ENCODE measurements at regions not wholly inside any gene's neighbourhood (a gene's known extent, or its start where the extent isn't known, plus 50 kb on each side); places are given as distances from the start of the nearest gene placed in this dataset.

DNA sequence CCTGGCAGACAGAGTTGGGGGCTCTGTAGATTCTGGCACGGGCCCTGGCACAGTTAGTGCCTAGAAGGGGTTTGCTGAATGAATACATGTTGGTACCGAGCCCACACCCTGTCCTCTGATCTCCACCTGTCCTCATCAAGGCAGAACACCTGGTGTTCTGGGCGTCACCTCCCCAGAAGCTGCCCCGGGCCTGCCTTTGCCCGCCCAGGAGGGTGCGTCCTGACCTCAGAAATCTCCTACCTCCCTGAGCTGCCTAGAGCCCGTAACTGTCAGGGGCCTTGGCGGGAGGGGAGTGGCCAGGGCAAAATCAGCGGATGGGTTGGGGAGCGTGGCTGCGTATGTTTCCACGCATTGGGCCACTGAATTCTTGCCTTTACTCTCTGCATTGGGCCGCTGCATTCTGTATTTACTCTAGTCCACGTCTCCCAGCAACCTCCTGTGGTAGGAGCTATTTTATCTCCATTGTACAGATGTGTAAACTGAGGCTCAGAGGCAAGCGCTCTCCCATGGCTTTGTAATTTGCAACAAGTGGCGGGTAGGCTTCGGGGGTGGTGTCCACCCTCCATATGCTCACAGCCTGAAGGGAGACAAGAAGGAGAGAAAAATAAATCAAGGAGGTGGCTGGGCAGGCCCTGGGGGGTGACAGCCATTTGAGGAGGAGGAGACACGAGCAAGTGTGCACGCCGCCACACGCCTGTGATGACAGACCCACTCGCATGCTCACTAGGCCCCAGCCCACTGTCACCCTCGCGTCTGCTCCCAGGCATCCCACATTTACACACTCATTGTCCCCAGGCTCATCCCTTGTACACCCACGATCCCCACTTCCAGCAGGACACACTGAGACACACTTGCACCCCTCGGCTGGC, 95.7 kb upstream of the WNT4 start:
- intact Hi-C loops (cut with DNase I) = no loop called here
- ATAC-seq = no peak
- no peak for DNase-seq (ENCODE audit: low spot score)

- intact Hi-C loops (cut with DNase I) = no loop called here
- no peak for ATAC-seq
- DNase-seq (ENCODE audit: low spot score) = no peak
Measured at GRCh38 chr1:22239378-22239777, 96.5 kb upstream of the WNT4 start.

- ATAC-seq = no peak
- DNase-seq (ENCODE audit: low spot score) = no peak
- intact Hi-C loops (cut with DNase I) = no loop called here
Measured at GRCh38 chr1:22241250-22241649, 98.4 kb upstream of the WNT4 start.

GRCh38 chr1:22241811-22242210, 98.9 kb upstream of the WNT4 start:
- ATAC-seq (no peak), DNase-seq (ENCODE audit: low spot score) (no peak)
- intact Hi-C loops (cut with DNase I) = no loop called here

DNA sequence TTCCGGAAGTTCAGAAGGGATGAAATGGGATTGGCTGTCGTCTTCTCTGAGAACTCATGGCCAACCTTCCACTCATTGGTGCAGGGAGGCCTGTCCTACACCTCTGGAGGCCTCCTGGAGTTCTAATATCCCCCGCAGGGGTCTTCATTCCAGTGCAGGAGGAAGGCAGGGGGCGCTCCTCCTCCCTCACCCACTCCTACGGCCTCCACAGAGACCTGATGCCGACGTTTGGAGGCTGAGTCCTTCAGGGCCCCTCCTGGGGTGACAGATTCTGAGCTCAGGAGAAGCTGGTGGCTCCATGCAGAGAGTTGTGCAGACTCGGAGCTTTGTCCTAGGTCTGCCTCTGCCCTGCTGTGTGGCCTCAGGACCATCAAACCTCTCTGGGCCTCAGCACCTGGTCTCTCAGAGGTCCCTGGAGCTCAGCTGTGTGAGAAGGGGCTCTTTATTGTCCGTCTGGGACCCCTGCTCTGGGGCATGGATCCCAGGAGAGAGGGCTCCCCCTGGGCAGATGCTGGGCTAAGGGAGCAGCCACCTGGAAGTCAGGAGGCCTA, 102.3 kb upstream of the WNT4 start:
- intact Hi-C loops (cut with DNase I) = no loop called here
- no peak for DNase-seq (ENCODE audit: low spot score)
- ATAC-seq = no peak

DNA sequence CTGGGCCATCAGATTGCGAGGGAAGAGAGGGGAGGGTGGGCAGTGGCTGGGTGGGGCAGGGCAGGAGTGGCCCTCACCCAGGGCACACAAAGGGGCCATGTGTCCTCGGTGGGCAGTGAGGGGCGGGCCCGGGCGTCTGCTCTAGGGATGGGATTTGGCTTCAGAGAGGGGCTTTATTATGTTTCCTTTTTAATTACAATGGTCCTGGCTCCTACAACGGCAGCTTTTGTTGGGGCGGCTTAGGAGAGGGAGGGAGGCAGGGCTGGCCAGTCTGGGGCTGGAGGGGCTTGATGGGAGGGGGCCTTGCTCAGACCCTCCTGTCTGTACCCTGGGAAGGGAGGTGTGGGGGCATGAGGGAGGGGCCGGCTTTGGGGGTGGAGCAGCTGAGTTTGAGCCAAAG, 102.8 kb upstream of the WNT4 start:
- intact Hi-C loops (cut with DNase I) = no loop called here
- DNase-seq (ENCODE audit: low spot score) (no peak), ATAC-seq (no peak)

- peak; percentile 40 for ATAC-seq
- intact Hi-C loops (cut with DNase I) = no loop called here
Measured at GRCh38 chr1:22246755-22247480, 104.0 kb upstream of the WNT4 start.

DNA sequence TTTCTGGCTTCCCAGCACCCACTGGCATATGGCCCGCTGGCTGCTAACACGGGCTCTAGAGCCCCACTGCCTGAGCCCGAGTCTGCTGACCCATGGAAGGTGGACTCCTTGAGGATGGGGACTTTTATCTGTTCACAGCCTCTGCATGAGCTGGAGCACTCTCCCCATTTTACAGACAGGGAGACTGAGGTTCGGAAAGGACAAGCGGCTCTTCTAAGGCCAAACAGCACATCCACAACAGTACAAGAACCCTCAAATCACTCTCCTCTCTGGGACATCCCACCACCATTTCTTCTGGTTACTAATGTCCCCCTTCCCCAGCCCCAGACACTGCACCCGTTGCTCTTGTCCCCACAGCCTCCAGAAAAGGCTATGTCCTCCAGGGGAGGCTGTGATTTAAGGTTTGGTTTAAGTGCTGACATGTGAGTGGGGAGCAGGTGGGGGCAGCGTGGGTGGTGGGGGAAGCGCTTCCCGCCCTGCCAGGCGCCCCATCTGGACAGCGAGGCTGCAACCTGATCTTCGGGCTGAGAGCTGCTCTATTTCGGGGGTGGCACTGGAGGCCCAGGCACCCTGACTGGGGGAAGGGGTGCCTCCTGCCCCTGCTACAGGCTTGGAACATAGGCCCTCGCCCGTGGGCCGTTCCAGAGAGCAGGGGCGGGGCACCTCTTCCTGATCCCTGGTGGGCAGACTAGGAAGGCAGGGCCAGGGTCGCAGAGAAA, 104.8 kb upstream of the WNT4 start:
- intact Hi-C loops (cut with DNase I) = no loop called here
- ATAC-seq (no peak), DNase-seq (ENCODE audit: low spot score) (no peak)

More at GRCh38 chr1:22246755-22247480, 104.0 kb upstream of the WNT4 start:
- no peak for DNase-seq (ENCODE audit: low spot score)

- intact Hi-C loops (cut with DNase I) = no loop called here
- no peak for ATAC-seq
- DNase-seq (ENCODE audit: low spot score) = no peak
Measured at GRCh38 chr1:22248746-22249145, 105.8 kb upstream of the WNT4 start.

DNA sequence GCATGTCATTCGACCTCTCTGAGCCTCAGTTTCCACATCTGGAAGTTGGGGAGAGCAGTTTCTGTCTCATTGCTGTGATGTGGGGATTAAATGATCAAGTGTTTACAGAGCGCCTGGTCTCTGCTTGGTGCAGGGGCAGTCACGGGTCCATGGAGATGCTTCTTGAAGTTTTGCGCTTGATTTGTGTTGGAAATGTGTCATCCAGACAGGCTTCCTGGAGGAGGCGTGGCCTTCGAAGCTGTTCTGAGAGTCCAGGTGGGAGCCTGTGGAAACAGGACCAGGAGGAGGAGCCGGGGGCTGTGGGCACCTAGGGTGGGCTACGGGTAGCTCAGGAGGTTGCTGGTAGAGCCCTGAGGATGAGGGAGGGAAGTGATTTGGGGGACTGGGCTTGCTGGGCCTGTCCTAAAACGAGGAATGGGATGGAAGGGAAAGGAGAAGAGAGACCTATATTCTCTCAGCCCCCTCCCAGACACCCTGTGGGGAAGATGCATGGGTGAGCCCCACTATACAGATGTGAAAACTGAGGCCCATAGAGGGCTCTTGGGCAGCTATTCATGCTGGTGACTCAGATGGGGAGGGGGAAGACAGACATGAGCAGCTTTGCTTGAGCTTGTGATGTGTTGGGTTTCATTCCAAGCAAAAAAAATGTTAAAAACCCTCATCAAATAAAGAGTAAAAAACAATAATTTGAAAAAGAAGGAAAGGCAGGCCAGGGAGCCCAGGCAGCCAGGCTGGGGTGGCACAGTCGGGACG, 107.2 kb upstream of the WNT4 start:
- DNase-seq (ENCODE audit: low spot score) (no peak), ATAC-seq (no peak)
- intact Hi-C loops (cut with DNase I) = no loop called here

DNA sequence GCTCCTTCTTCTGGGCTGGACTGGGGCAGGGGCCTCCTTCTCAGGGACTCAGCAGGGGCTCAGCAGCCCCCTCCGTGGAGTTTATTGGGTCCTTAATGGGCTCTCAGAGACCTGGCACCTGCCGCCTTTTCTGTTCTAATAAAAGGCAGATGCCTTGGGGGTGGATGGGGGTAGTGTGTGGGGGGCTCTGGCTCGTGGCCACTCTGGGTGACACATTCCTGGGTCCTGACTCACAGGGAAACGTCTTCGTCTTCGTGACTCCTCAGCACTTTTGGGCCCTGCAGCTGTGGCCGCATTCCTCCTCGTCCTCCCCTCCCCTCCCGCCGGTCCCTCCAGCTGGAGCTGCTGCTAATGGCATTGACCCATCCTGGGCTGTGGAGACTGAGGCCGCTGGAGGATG, 107.8 kb upstream of the WNT4 start:
- DNase-seq (ENCODE audit: low spot score) = no peak
- intact Hi-C loops (cut with DNase I) = no loop called here
- ATAC-seq = no peak

DNA sequence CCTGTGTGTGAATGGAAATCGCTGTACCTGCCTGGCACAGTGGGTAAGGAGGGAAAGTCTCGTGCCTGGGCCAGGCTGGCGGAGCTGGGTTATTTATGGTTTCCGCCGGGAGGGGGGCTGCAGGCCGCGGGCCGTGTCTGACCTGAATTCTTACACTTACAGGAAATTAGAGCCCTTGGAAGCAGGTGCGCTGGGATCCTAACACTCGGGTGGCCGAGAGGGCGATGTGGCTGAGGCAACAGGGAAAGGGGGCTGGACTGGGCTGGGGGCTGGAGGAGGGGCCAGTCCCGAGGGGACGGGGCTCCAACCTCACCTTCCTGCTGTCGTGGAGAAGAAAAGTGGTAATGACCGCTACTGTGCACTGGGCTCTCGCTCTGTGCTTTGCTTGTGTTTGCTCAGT, 109.4 kb upstream of the WNT4 start:
- intact Hi-C loops (cut with DNase I) = no loop called here
- ATAC-seq (no peak), DNase-seq (ENCODE audit: low spot score) (no peak)

- no peak for ATAC-seq
- no peak for DNase-seq (ENCODE audit: low spot score)
- intact Hi-C loops (cut with DNase I) = no loop called here
Measured at GRCh38 chr1:22253012-22253790, 110.3 kb upstream of the WNT4 start.

- no peak for DNase-seq (ENCODE audit: low spot score)
- ATAC-seq = no peak
- intact Hi-C loops (cut with DNase I) = no loop called here
Measured at GRCh38 chr1:22254756-22255155, 111.9 kb upstream of the WNT4 start.

DNA sequence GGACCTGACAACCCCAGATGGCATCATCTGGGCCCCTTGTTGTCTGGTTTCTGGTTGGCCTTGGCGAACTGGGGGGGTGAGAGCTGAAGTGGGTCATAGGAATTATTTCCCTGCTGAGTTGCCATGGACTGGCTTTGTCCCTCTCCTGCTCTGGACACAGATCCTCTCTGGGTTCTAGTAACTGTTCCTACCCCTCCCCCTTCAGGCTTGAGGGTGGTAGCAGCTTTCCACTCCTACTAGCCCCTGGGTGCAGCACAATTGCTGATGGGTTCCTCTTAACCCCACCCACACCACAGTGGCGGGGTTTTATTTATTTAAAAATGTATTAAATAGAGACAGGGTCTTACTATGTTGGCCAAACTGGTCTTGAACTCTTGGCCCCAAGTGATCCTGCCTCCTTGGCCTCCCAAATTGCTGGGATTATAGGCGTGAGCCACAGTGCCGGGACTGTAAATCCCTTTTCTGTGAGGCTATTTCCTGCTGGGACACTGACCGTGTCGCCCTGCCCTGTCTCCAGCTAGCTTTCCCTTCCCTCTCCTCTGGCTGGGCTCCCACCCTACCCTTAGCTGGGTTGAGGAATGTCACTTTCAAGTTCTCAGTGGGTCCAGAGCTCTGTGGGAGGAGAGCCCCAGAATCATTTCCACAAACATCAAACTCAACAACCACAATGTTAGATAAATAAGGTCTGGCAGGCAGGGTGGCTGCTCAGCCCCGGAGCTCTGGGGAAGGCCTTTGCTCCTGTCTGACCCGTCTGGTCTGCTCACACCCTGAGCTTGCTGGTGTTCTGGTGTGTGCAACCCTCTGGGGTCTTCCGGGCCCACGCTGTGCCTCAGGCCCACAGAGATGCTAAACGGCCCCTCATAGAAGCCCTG, 112.7 kb upstream of the WNT4 start:
- intact Hi-C loops (cut with DNase I) = no loop called here
- ATAC-seq = no peak

GRCh38 chr1:22256213-22256512, 113.3 kb upstream of the WNT4 start:
- intact Hi-C loops (cut with DNase I) = no loop called here
- ATAC-seq (no peak), DNase-seq (ENCODE audit: low spot score) (no peak)

More for the DNA sequence above, 112.7 kb upstream of the WNT4 start:
- DNase-seq (ENCODE audit: low spot score) = no peak
